Stimulated activated CD4-positive, alpha-beta T cell treated with anti-CD3 and anti-CD28 coated beads, Interleukin-2, amount 100 ng/mL, for 24 hours (primary cell): ENCODE measurements at regions not wholly inside any gene's neighbourhood (a gene's known extent, or its start where the extent isn't known, plus 50 kb on each side); places are given as distances from the start of the nearest gene placed in this dataset.

Experiments
- DNase-seq, 2 donors: peaks; one replicate each; pipeline ENCODE4 v3.0.0-alpha.2; 2020

DNA sequence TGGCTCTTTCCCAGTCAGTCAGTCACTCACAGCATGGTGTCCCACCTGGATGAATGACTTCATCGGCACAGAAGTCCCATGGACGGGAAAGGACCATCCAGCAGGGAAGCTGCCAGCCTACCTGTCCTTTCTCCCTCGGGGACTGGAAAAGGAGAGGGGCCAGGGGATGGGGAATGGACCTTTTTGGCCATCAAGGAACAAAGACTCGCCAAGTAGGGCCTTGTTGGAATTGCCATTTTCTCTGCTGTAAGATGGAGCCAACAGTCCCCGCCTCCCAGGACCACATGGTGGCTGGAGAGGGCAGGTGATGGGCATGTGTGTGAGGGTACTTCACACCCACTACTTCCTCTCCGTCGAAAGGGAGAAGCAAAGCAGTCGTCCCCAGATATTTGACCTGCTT lies 67.8 kb upstream of the LHX1 start:
- DNase-seq: no peak

GRCh38 chr17:36869856-36870719 lies 67.2 kb upstream of the LHX1 start:
- no peak for DNase-seq

DNA sequence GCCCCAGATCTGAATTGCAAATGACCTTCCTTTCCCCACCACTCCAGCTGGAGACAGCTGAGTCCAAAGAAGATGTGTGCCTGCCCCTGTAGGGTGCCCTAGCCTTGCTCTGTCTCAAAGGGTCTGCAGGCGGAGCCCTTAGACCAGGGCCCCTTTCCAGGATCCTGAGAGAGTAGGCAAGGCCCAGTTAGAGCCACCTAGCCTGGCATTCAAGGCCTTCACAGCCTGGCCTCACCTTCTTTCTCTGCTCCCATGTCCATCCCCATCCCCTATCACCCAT lies 66.6 kb upstream of the LHX1 start:
- DNase-seq: no peak

GRCh38 chr17:36875698-36876293 lies 61.5 kb upstream of the LHX1 start:
- no peak for DNase-seq

DNA sequence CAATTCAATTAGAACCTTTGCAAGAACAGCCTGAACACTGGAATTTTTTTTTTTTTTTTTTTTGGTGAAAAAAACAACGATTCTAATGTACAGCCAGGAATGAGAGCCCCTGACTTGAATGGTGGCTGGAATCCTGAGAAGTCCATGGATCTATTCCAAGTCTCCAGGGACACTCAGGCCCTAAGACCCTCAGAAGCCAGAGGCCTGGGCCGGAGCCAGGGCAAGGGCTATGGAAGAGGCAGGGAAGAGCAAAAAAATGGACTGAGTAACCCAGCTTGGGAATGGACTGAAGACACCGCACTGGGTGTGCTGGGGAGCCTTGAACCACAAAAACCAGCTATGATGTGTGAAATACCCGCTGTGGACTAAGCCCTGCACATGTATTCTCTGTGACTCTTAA lies 60.3 kb upstream of the LHX1 start:
- no peak for DNase-seq

GRCh38 chr17:36877771-36878170 lies 59.5 kb upstream of the LHX1 start:
- DNase-seq: no peak

DNA sequence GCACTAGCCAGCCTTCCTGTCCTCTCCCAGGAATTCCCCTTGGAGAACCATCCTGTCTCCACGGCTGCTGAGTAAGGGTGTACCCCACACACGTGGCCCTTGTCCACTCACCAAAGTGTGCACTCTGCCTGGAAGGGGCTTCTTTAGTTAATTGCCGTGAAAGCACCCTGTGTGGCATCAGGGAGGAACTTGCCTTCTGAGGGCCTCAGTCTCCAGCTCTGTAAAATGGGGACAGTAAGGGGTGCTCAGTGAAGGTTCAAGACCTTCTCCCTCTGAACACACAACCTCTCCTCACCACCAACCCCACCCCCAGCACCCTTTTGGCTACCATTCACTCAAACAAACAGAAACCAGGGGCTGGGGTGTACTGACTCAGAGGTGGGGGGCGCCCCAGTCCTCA lies 59.1 kb upstream of the LHX1 start:
- no peak for DNase-seq

GRCh38 chr17:36879027-36879426 lies 58.2 kb upstream of the LHX1 start:
- DNase-seq: no peak

- no peak for DNase-seq
Measured at GRCh38 chr17:36879624-36880131, 57.6 kb upstream of the LHX1 start.

DNA sequence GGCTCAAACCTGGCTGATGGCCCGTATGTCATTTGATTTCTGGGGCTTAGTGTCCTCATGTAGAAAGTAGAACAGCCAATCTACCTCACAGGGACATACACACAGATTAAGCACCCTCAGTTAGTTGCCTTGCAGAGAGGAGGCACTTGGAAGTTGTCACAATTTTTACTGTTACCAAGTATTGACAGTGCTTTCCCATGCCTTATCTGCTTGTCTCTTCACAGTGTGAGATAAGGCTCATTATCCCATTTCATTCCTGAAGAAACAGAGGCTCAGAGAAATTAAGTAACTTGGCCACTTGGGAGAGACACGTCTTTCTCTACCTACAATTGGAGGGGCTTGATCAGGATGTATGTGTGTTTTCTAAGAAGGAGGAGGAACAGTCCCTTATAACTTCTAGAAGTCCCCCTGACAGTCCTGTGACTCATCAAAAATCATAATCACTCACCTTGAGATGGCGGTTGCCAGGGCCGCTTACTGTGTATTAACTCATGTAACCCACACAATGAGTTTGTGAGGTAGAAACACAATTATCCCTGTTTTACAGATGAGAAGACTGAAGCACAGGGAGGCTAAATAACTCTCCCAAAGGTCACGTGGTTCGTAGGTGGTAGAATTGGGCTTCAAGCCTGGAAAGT lies 56.9 kb upstream of the LHX1 start:
- DNase-seq: no peak

GRCh38 chr17:36881323-36881722 lies 56.0 kb upstream of the LHX1 start:
- DNase-seq: no peak

DNA sequence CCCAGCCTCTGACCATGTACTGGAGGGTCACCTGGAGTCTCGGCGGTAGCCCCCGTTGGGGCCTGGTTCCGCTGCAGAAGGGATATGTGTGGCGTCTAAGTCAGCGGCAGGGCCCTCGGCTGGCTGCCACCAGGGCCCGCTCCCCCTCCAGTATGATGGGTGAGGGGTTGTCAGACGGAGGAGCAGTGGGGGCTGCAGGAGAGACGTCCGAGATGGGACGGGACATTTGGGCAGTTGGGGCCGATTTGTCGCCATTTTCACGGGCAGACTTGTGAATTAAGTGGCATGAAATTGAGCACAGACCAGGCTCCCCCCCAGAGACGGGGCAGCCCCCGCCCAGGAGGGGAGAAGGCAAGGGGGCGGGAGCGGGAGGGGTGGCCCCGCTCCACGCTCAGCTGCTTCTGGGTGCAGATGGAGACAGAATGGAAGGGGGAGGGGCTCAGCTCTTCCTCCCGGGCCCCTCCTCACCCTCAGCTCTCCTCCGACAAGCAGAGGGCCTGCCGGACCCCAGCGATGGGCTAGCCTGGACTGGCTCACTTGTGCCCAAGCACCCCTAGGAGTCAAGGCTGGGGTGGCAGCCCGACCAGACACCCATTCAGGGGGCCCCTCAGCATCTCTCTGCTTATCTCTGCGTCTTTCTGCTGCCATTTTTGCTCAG lies 52.7 kb upstream of the LHX1 start:
- no peak for DNase-seq

- DNase-seq: no peak
Measured at GRCh38 chr17:36885153-36885735, 52.0 kb upstream of the LHX1 start.

DNA sequence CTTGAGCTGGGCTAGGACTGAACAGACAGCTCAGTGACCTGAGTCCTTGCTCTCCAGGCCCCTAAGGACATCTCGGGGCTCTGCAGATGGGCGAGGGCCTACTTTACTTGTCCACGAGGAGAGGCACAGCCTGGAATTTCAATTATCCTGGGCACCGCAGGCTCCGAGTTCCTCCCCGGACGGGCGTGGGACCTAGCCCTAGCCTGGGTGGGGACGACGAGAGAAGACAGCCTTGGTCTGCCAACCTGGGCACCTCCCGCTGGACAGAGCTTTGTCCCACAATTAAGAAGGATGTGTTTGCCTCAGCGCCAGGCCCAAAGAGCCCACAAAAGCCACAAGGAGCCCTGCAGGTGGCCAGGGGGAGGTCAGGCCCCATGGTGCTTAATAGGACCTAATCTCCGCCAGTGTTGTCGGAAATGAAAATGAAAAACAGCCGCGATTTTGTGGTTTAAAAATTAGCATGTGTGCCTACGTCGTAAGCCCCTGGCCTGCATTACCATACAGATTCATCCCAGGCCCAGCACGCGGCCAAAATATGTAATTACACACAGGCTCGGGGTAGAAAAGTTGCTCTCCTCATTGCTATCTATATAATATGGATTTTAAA lies 51.4 kb upstream of the LHX1 start:
- no peak for DNase-seq
